Activated CD4-positive, alpha-beta T cell treated with anti-CD3 and anti-CD28 coated beads, Interleukin-2, amount 50 U/mL, for 16 hours (primary cell): ENCODE measurements at regions not wholly inside any gene's neighbourhood (a gene's known extent, or its start where the extent isn't known, plus 50 kb on each side); places are given as distances from the start of the nearest gene placed in this dataset.

Source experiments
- DNase-seq: peaks from one replicate; pipeline ENCODE4 v3.0.0-alpha.2; 2020

DNA sequence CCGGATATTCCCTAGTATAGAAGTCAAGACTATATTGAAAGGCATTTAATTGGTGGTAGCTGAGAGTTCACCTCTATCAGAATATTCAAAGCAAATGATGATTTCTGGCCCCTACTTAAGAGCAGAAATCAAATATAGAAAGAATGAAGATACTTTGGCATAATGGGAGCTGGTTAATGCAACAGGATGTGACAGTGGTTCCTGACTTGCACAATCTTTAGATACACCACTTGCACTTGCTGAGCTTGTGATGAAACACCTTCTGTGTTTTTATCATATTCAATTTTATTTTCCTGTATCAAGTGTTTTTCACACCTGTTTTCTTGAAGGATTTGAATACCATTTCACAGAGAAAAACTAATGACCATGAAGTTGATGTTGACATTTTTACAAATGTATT lies 124.1 kb upstream of the CDH19 start:
- DNase-seq: no peak

DNA sequence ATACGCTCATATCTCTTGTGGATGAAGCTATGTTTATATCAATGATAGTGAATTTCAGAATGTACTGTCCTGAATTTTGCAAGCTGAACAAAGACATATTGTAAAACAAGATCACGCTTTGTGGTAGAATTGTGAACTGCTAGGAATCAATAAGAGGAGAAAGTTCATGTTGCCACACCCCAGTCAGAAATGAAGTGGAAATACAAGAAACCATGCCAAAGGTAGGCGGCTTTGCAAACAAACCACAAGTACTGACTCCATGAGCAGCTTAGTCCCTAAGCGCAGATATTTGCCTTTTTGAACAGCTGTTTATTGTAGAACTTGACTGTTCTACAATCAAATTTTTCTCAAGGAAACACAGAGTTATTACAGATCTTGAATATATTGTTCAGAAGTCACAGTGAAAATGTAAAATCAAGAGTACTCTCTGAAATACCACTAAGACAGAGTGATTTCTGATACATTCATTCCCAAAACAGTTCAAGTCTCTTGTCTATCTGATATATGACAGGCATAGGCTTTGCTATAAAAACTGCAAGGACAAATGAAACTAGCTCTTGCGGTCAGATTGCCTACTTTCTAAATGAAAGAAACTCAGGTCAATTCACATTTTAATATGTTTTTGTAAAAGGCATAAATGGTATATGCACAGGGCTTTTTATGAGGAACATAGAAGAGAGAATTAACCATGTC lies 120.9 kb upstream of the CDH19 start:
- DNase-seq: no peak

DNA sequence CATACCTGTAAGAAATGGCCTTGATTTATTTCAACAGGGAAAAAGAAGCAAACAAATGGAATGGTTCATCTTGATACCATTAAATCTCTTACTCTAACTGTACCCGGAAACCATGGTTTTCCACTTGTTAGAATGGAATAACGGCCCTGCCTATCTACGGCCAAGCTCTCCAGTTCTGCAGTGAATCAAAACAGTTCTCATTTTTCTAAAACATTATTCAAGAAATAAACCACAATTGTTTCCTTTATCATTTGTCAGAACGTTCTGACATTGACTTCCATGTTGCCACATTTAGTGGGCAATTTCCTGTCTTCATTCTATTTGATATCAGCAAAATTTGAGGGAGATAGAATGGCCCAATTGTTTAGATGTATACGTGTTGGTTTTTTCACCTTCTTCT lies 118.8 kb upstream of the CDH19 start:
- DNase-seq: peak; percentile 1

GRCh38 chr18:66708646-66709045 lies 104.8 kb upstream of the CDH19 start:
- no peak for DNase-seq

GRCh38 chr18:66707473-66707872 lies 103.6 kb upstream of the CDH19 start:
- DNase-seq: no peak

GRCh38 chr18:66695281-66695680 lies 91.4 kb upstream of the CDH19 start:
- DNase-seq: no peak

DNA sequence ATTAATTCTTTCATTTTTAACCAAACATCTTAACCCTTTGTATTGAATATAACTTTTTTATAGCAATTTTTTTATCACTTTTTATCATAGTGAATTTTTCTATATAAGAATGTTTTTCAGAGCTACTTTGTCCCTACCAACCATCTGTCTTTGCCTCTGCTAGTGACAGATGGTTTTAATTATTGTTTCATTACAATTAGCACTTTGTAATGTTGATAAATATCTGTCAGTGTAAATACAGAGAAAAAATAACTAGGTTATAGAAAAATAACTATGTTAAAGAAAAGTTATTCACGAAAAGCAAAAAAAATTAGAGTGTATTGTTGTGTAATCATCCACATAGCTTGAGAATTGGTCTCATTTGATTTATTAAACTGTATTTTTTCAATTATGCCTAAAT lies 91.0 kb upstream of the CDH19 start:
- no peak for DNase-seq

GRCh38 chr18:66687635-66688034 lies 83.7 kb upstream of the CDH19 start:
- no peak for DNase-seq

GRCh38 chr18:66682855-66683322 lies 79.0 kb upstream of the CDH19 start:
- DNase-seq: no peak

DNA sequence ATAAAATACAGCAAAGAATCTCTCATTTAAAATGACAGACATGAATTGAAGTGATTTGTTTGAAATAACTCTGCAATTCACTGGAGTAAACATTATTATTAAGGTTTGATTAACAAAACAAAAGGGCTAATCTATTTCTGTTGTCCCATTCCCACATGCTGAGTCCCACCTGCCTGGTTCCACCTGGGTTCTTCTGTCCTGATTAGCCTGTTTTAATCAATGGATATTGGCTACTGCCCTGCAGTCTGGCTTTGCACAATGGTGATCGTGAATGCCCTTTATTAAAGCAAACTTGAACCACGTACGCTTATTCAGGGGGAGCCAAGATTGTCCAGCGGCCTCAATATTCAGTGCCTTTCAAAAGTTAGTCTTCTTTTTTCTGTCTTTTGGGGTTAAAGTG lies 72.8 kb upstream of the CDH19 start:
- no peak for DNase-seq

GRCh38 chr18:66674286-66674685 lies 70.4 kb upstream of the CDH19 start:
- DNase-seq: no peak

- no peak for DNase-seq
These were observed 64.8 kb upstream of the CDH19 start for GRCh38 chr18:66668706-66669105.

- no peak for DNase-seq
These were observed 58.7 kb upstream of the CDH19 start for GRCh38 chr18:66662632-66663031.

DNA sequence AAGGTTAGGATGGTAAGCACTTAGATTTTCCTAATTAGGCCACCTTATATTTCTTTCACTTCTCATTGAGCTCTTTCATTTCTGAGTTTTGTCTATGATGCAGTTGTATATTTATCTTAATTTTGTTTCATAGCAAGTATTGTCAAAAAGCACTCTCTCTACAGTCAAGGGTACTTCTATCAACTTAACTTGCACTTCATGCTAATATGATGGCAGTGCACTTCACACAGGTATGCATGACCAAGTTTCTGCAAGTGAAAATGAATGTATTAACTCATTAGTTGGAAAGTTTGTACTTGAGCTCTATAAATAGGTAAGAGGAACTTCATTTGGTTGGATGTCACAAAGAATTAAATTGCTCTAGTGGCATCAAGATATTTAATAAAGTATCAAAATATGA lies 51.5 kb upstream of the CDH19 start:
- no peak for DNase-seq
